Activated B cell treated with CpG ODN at 0.5 μM for 24 hours (primary cell): ENCODE measurements at regions not wholly inside any gene's neighbourhood (a gene's known extent, or its start where the extent isn't known, plus 50 kb on each side); places are given as distances from the start of the nearest gene placed in this dataset.

Experiments
- ATAC-seq: fragments of 200-7000 bp; cut with Tn5 transposase; one replicate; pipeline ENCODE4 v1.10.0; 2021; ENCODE audit warnings: low read depth, mild to moderate bottlenecking, moderate library complexity
- CTCF ChIA-PET: fragments of 350-600 bp; sonication (Branson Sonifier 250); formaldehyde crosslinking; loops from one replicate; lab custom pipeline; 2021; ENCODE audit warnings: antibody characterized with exemption; lab: Charles Lee
- POLR2A ChIA-PET: fragments of 350-600 bp; sonication (Branson Sonifier 250); formaldehyde crosslinking; loops from one replicate; lab custom pipeline; 2021; ENCODE audit warnings: antibody characterized with exemption; lab: Charles Lee
- DNase-seq: peaks from one replicate; pipeline ENCODE4 v3.0.0; 2022
- H3K27ac Mint-ChIP-seq: one replicate; pipeline ENCODE4 v1.8.0; 2020; ENCODE audit warnings: mixed read lengths
- H3K27me3 Mint-ChIP-seq: one replicate; pipeline ENCODE4 v1.8.0; 2021; ENCODE audit warnings: mixed read lengths
- H3K36me3 Mint-ChIP-seq: one replicate; pipeline ENCODE4 v1.8.0; 2021; ENCODE audit warnings: low read depth, mixed read lengths
- H3K4me1 Mint-ChIP-seq: one replicate; pipeline ENCODE4 v1.8.0; 2021; ENCODE audit warnings: mixed read lengths
- H3K4me3 Mint-ChIP-seq: one replicate; pipeline ENCODE4 v1.8.0; 2020; ENCODE audit warnings: mild to moderate bottlenecking, mixed read lengths
- H3K9me3 Mint-ChIP-seq: one replicate; pipeline ENCODE4 v1.8.0; 2020; ENCODE audit warnings: mixed read lengths
- CTCF ChIP-seq: fragments of 200-600 bp; IDR thresholded peaks from one replicate; pipeline ENCODE4 v1.8.0; 2022; ENCODE audit warnings: antibody characterized with exemption, mild to moderate bottlenecking
- intact Hi-C: fragments of 100-400 bp; cut with micrococcal nuclease; formaldehyde crosslinking; loops from one replicate; pipeline ENCODE4 v1.15.1; 2024

DNA sequence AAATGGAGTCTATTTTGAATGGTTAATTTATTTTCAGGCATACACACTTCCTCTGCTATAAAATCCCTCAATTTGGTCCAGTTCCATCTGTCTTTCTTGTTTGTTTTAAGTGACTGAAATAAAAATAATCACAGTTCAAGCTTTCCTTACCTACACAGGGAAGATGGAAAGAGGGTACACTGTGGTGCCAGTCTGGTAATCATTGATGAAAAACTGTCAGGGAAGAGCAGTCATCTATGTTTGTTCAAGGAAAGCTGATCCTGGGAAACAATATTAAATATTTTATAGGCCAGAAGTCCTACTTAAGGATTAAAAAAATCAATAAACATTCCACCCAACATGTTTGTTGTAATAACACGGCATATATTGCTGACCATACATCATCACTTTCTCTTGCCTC lies 115.2 kb upstream of the KCNMB2 start:
- intact Hi-C loops, result no loop called here
- no peaks in the 10 kb centered on the region for H3K9me3 Mint-ChIP-seq
- CTCF ChIA-PET, result no interaction called here
- DNase-seq (no peak), ATAC-seq (no peak)
- H3K27me3 Mint-ChIP-seq, result peaks cover 3% of the 10 kb centered on the region
- TF ChIP-seq CTCF, result no peak
- no peak overlapping the region for H3K4me3 Mint-ChIP-seq
- no peaks in the 10 kb centered on the region for H3K4me1 Mint-ChIP-seq
- H3K27ac Mint-ChIP-seq, result no peak overlapping the region
- no peaks in the 10 kb centered on the region for H3K36me3 Mint-ChIP-seq
- POLR2A ChIA-PET, result no interaction called here

DNA sequence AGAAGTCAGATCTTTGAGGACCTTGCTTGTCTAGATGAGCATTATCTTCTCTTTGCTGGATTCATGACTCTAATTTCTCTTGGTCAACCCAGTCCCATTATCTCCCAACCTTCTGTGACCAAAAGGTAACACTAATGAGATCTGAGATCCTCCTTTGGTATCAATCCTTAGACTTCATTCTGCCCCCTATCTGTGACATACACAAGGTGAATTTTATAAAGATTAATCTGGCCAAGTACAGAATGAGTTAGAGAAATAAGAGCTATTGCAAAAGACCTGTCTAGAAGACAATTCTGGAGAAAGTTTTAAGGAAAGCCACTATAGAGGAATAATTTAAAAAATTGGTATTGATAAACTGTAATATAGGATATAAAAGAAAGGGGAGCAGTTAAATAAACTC lies 113.8 kb upstream of the KCNMB2 start:
- Mint-ChIP-seq H3K27ac (no peak overlapping the region), H3K36me3 (no peaks in the 10 kb centered on the region), H3K4me1 (no peaks in the 10 kb centered on the region), H3K4me3 (no peak overlapping the region), H3K27me3 (peaks cover 7% of the 10 kb centered on the region), H3K9me3 (no peaks in the 10 kb centered on the region)
- intact Hi-C loops, result no loop called here
- ATAC-seq (no peak), DNase-seq (no peak)
- TF ChIP-seq CTCF, result no peak
- ChIA-PET POLR2A (interaction anchor here (0.6 kb wide), 1 partner anchor 116 kb away, joined by 3 read pairs; no protein-coding TSS in a partner anchor), CTCF (interaction anchor here (1.8 kb wide), 1 partner anchor 14 kb away, joined by 5 read pairs; no protein-coding TSS in a partner anchor)

DNA sequence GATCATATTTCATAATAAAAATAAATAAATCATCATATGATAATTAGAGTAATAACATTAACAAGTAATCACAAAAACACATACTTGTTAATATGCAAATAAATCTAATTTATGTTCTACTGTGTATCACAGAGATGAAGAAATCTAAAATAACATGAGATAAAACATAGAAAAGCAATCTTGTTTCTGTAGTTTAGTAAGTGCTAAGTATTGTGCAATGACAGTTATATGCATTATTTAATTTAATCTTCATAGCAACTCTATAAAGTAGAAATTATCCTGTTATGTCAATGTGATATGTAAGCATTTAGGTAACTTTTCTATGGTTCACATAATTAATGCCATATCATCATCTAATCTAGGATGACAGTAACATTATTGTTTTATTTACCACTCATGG lies 108.2 kb upstream of the KCNMB2 start:
- DNase-seq (no peak), ATAC-seq (no peak)
- peaks cover 7% of the 10 kb centered on the region for H3K27me3 Mint-ChIP-seq
- ChIA-PET CTCF (no interaction called here), POLR2A (no interaction called here)
- intact Hi-C loops, result no loop called here
- no peak overlapping the region for H3K27ac Mint-ChIP-seq
- no peak for TF ChIP-seq CTCF
- no peaks in the 10 kb centered on the region for H3K9me3 Mint-ChIP-seq
- no peak overlapping the region for H3K4me3 Mint-ChIP-seq
- H3K4me1 Mint-ChIP-seq, result no peaks in the 10 kb centered on the region
- H3K36me3 Mint-ChIP-seq, result no peaks in the 10 kb centered on the region

DNA sequence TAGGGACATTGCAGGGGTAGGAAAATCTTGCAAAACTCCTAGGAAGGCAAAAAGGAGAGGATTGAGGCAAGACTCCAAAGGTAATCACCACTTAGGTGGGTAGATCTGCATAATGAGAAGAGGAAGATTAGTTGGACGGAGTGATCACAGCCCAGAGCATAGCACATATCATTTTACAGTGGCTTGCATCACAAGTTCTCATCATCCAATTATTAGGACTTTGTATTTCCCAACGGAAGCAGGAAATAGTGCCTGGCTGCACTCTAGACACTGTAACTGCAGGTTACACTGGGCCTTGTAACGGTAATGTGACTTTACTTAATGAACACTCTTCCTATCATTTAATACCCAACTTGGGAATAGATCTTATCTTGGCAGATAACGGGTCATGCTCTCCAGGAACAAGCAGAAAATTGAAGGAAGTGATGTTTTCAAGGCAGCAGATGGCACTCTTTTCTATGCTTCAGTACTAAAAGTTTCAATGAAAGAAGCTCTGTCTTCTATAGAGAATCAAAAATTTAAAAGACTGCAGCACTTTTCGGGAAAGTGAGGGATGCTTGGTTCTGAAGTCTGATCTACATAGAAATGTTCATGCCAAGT lies 101.9 kb upstream of the KCNMB2 start:
- intact Hi-C loops, result loop anchor here (10.0 kb wide), 1 partner anchor 640 kb away; the partner anchor contains the start of gene ZMAT3
- CTCF ChIA-PET, result interaction anchor here (0.9 kb wide), 1 partner anchor 888 kb away, joined by 3 read pairs; no protein-coding TSS in a partner anchor
- no peaks in the 10 kb centered on the region for H3K36me3 Mint-ChIP-seq
- ATAC-seq, result no peak
- POLR2A ChIA-PET, result no interaction called here
- H3K4me1 Mint-ChIP-seq, result no peaks in the 10 kb centered on the region
- H3K27me3 Mint-ChIP-seq, result no peaks in the 10 kb centered on the region
- H3K4me3 Mint-ChIP-seq, result no peak overlapping the region
- no peak overlapping the region for H3K27ac Mint-ChIP-seq
- H3K9me3 Mint-ChIP-seq, result no peaks in the 10 kb centered on the region
- TF ChIP-seq CTCF, result no peak
- no peak for DNase-seq

DNA sequence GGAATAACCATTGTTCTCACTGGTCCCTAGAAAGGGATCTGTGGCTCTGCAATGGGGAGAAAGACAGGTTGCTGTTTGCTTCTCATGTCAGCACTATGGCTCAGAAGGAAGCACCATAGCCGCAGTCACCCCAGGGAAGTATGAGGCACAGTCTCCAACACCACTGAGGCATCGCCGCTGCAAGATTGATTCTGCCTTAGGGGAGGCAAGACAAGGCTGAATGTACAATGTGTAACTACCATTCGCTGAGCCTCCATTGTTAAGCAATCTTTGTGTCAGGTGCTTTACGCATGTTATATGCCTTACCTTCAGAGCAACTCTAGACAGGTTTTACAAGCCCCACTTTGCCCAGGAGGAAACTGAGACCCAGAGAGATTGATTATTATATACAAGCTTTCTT lies 100.7 kb upstream of the KCNMB2 start:
- H3K27me3 Mint-ChIP-seq, result no peaks in the 10 kb centered on the region
- H3K9me3 Mint-ChIP-seq, result no peaks in the 10 kb centered on the region
- CTCF ChIA-PET, result interaction anchor here (1.6 to 2.3 kb wide), 2 partner anchors 12 to 532 kb away, joined by 5 to 11 read pairs; no protein-coding TSS in a partner anchor
- no peak overlapping the region for H3K4me3 Mint-ChIP-seq
- DNase-seq (no peak), ATAC-seq (no peak)
- H3K27ac Mint-ChIP-seq, result no peak overlapping the region
- H3K4me1 Mint-ChIP-seq, result no peaks in the 10 kb centered on the region
- intact Hi-C loops, result loop anchor here (10.0 kb wide), 1 partner anchor 639 kb away; the partner anchor contains the start of gene ZMAT3
- POLR2A ChIA-PET, result no interaction called here
- TF ChIP-seq CTCF, result no peak
- H3K36me3 Mint-ChIP-seq, result no peaks in the 10 kb centered on the region
